ENCODE measurements at regions not wholly inside any gene's neighbourhood (a gene's known extent, or its start where the extent isn't known, plus 50 kb on each side); places are given as distances from the start of the nearest gene placed in this dataset.
A peak's percentile ranks its signal among the peaks of the same experiment; 100 is the strongest.
"Not testable (repeated sequence)": the region's sequence is repeated elsewhere in the genome, so short reads cannot be mapped to it uniquely, and the experiment has no call there.

DNA sequence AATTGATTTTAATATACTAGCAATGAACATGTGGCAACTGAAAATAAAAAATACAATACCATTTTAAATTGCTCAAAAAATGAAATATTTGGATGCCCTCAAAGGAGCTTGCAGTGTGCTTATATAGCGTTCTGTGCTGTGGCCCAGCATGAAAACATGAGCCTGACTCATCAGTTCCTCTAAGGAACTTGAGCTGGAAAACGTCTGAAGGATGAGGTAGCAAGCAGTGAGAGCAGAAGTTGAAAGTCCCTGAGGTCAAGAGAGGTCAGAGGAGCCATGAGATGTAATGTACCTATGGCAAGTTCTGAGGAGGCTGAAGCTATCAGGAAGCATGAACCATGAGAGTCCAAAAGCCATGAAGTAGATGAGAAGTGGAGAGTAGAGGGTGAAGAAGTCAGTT, 59.7 kb downstream of the HMGB3 start:
- H3K9me3 Mint-ChIP-seq = peaks cover 0 to 1% of the 10 kb centered on the region in 2 donors
- ATAC-seq (replicated peaks) = no peak

DNA sequence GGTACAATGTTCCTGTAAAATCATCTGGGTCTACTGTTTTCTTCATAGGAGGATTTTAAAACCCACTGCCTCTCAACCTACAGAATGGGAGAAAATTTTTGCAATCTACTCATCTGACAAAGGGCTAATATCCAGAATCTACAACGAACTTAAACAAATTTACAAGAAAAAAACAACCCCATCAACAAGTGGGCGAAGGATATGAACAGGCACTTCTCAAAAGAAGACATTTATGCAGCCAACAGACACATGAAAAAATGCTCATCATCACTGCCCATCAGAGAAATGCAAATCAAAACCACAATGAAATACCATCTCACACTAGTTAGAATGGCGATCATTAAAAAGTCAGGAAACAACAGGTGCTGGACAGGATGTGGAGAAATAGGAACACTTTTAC, 83.2 kb downstream of the HMGB3 start:
- H3K36me3 Mint-ChIP-seq; H3K4me3 Mint-ChIP-seq; H3K9me3 Mint-ChIP-seq; H3K27ac Mint-ChIP-seq; H3K4me1 Mint-ChIP-seq; DNase-seq; ATAC-seq (replicated peaks); H3K27me3 Mint-ChIP-seq: not testable (repeated sequence)

More for the DNA sequence above, 59.7 kb downstream of the HMGB3 start:
- no peak overlapping the region for H3K27ac Mint-ChIP-seq
- H3K27me3 Mint-ChIP-seq = no peaks in the 10 kb centered on the region
- H3K4me3 Mint-ChIP-seq = no peak overlapping the region
- no peaks in the 10 kb centered on the region for H3K36me3 Mint-ChIP-seq
- peaks cover 2 to 6% of the 10 kb centered on the region in 2 donors for H3K4me1 Mint-ChIP-seq
- DNase-seq = no peak

DNA sequence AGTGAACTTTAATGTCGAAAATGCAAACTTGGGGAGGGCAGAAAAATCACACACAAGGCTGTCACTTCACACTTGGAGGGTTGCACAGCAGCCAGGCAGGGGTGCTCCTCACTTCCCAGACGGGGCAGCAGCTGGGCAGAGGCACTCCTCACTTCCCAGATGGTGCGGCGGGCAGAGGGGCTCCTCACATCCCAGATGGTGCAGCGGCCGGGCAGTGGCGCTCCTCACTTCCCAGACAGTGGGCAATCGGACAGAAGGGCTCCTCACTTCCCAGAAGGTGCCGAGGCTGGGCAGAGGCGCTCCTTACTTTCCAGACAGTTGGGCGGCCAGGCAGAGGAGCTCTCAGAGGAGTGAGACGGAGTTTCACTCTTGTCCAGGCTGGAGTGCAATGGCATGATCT, 90.6 kb downstream of the HMGB3 start:
- no peak overlapping the region for H3K4me3 Mint-ChIP-seq
- H3K27ac Mint-ChIP-seq = no peak overlapping the region

DNA sequence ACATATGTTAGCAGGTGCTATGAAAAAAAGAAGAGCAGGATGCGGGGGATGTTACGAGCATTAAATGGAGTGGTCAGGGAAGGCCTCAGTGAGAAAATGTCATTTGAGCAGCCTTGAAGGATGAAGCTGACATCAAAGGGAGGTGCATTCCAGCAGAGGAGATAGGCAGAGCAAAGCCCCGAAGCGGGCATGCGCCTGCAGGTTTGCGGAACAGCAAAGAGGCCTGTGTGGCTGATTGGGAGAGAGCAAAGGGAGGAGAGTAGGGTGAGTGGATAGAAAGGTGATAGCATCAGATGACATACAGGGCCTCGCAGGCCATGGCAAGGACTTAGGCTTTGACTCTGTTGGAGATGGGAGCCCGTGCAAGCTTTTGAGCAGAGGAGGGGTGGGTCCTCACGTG, 95.4 kb upstream of the GPR50 start:
- DNase-seq (no peak), ATAC-seq (replicated peaks) (no peak)
- Mint-ChIP-seq H3K9me3 (no peaks in the 10 kb centered on the region), H3K4me3 (no peak overlapping the region), H3K27me3 (peaks cover 21 to 34% of the 10 kb centered on the region in 2 donors), H3K4me1 (peaks cover 2 to 9% of the 10 kb centered on the region in 2 donors), H3K27ac (no peak overlapping the region), H3K36me3 (no peaks in the 10 kb centered on the region)

More for the DNA sequence above, 90.6 kb downstream of the HMGB3 start:
- DNase-seq (no peak), ATAC-seq (replicated peaks) (no peak)
- no peaks in the 10 kb centered on the region for H3K9me3 Mint-ChIP-seq
- H3K36me3 Mint-ChIP-seq = no peaks in the 10 kb centered on the region
- H3K27me3 Mint-ChIP-seq = no peaks in the 10 kb centered on the region
- H3K4me1 Mint-ChIP-seq = no peaks in the 10 kb centered on the region

DNA sequence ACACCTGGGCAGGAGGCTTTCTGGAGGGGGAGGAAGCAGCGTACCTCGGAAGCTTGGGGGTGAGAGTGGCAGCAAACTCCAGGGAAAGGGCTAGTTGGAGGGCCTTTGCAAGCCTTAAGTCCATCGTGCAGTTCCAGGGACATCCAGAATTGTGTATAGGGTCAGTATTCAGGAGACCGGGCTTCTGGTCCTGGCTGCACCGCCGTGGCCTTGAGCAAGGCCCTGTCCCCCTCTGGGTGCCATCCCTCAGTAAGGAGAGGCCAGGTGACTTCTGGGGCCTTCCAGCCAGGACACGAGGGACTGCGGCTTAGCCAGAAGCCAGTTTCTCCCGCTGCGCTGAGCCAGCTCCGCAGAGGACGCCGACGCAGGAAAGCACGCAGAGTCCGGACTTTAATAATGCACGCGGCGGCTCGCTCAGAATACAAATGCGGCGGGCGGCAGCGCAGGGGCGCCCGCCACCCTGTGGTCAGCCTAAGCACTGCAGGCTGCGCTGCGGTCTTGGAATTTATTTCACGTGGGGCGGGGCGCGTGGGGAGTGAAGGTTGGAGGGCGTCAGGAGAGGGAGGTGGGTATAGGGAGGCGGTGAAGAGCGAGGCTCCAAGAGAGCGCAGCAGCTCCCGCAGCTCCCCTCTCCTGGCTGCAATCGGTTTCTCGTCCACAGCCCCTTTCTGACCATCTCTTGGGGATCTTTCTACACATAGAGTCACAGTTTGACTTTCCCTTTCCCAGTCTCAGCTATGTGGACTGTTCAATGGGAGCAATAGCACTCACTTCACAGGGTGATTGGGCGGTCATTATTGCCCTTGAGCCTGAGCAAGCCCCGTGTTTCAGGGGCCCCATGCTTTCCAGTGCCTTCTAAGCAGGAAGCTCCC, 94.1 kb upstream of the GPR50 start:
- no peaks in the 10 kb centered on the region for H3K9me3 Mint-ChIP-seq
- no peak overlapping the region for H3K27ac Mint-ChIP-seq
- ATAC-seq (replicated peaks) (peak; percentile 80 to 88), DNase-seq (peak; percentile 40)
- peaks cover 21 to 34% of the 10 kb centered on the region in 2 donors for H3K27me3 Mint-ChIP-seq
- no peaks in the 10 kb centered on the region for H3K36me3 Mint-ChIP-seq
- peak overlapping the region in 1 of 2 donors; percentile 58 for H3K4me3 Mint-ChIP-seq
- H3K4me1 Mint-ChIP-seq = peaks cover 2 to 9% of the 10 kb centered on the region in 2 donors

DNA sequence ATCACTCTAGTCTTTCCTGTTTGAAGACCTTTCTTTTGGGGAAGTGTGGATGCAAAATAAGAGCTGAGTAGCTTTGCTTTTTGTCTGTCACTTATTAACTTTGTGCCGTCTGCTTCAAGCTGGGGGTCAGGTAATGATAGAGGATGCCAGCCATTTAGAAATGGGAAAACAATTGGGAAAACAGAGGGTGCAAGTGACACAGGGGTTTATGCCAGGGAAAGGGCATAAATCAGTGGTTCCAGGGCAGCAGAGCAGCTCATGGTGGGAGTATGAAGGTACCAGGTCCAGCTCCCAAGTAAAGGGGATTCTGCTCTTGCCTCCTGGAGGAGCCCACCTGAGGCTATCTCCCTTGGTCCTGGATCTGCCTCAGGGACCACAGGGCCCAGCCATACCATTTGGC, 91.9 kb upstream of the GPR50 start:
- Mint-ChIP-seq H3K27me3 (peaks cover 21 to 34% of the 10 kb centered on the region in 2 donors), H3K36me3 (no peaks in the 10 kb centered on the region), H3K9me3 (no peaks in the 10 kb centered on the region), H3K4me1 (peaks cover 2 to 9% of the 10 kb centered on the region in 2 donors), H3K4me3 (no peak overlapping the region), H3K27ac (no peak overlapping the region)
- no peak for DNase-seq
- no peak for ATAC-seq (replicated peaks)

DNA sequence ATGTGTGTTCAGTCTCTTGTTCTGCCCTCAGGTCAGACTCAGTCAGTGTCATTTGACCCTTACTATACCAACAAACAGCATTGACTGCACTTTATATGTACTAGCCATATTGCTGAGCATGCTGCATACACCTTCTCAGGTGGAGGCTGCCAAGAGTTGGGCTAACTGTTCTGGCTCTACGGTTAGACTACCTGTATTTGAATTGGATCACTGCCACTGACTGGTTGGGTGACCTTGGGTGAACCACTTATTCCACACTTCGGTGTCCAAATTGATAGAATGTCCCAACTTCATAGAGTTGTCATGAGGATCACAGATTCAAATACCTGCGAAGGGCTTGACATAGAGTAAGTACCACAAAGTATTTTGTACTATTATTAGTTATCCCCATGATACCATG, 91.2 kb upstream of the GPR50 start:
- ATAC-seq (replicated peaks) (no peak), DNase-seq (no peak)
- H3K9me3 Mint-ChIP-seq = no peaks in the 10 kb centered on the region
- H3K4me1 Mint-ChIP-seq = peaks cover 2 to 9% of the 10 kb centered on the region in 2 donors
- no peak overlapping the region for H3K27ac Mint-ChIP-seq
- peaks cover 22 to 34% of the 10 kb centered on the region in 2 donors for H3K27me3 Mint-ChIP-seq
- no peaks in the 10 kb centered on the region for H3K36me3 Mint-ChIP-seq
- no peak overlapping the region for H3K4me3 Mint-ChIP-seq

DNA sequence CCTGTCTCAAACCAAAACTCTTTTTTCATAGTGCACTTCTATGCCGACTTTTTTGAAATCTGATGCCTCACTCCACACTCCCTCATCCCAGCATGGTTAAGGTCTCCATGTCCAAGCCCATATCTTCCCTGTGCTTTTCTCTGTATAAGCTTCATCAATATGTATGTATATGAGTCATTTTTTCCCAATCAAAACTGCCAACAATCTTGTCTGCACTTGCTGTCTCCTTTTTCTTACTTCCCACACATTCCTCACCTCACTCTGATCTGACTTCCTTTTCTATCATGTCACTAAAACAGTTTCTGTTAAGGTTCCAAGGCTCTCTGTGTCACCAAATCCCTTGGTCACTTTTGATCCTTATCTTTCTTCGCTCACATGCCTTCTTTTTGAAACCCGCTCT, 88.2 kb upstream of the GPR50 start:
- H3K9me3 Mint-ChIP-seq = no peaks in the 10 kb centered on the region
- H3K27me3 Mint-ChIP-seq = peaks cover 10 to 13% of the 10 kb centered on the region in 2 donors
- DNase-seq (no peak), ATAC-seq (replicated peaks) (no peak)
- no peak overlapping the region for H3K27ac Mint-ChIP-seq
- H3K4me1 Mint-ChIP-seq = no peaks in the 10 kb centered on the region
- H3K4me3 Mint-ChIP-seq = no peak overlapping the region
- H3K36me3 Mint-ChIP-seq = no peaks in the 10 kb centered on the region

DNA sequence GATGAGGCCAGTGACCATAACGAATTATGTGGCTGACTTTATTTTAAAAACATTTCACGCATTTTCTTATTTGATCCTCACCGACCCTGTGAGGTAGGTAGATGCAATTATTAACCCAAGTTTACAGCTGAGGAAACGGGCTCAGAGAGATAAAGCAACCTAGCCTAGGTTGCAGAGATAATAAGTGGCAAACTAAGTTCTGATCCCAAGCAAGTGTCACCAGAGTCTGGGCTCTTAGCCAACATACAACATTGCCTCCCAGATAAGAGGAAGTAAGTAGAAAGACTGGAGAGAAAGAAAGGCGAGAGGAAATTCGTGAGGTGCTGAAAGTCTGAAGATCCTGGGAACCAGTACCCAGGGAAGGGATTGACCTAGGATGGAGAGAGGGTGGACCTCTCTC, 77.4 kb upstream of the GPR50 start:
- Mint-ChIP-seq H3K27me3 (peaks cover 5 to 16% of the 10 kb centered on the region in 2 donors), H3K4me3 (no peak overlapping the region), H3K4me1 (no peaks in the 10 kb centered on the region), H3K27ac (no peak overlapping the region), H3K36me3 (no peaks in the 10 kb centered on the region), H3K9me3 (no peaks in the 10 kb centered on the region)
- no peak for DNase-seq
- ATAC-seq (replicated peaks) = no peak

DNA sequence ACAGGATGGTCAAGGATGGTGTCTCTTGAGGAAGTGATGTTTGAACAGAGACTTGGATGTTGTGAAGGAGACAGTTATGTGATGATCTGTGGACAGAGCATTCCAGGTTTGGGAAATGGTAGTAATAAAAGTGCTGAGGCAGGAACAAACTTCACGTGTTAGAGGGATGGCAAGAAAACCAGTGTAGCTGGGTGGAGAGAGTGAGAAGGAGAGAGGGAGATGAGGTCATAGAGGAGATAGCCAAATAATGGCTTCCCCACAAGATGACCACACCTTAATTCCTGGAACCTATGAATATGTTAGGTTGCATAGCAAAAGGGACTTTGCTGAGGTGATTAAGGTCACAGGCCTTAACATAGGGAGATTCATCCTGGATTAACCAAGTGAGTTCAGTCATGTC, 75.6 kb upstream of the GPR50 start:
- H3K27me3 Mint-ChIP-seq = peaks cover 5 to 16% of the 10 kb centered on the region in 2 donors
- no peaks in the 10 kb centered on the region for H3K4me1 Mint-ChIP-seq
- no peaks in the 10 kb centered on the region for H3K9me3 Mint-ChIP-seq
- H3K36me3 Mint-ChIP-seq = no peaks in the 10 kb centered on the region
- no peak for ATAC-seq (replicated peaks)
- H3K27ac Mint-ChIP-seq = no peak overlapping the region
- DNase-seq = no peak
- no peak overlapping the region for H3K4me3 Mint-ChIP-seq

DNA sequence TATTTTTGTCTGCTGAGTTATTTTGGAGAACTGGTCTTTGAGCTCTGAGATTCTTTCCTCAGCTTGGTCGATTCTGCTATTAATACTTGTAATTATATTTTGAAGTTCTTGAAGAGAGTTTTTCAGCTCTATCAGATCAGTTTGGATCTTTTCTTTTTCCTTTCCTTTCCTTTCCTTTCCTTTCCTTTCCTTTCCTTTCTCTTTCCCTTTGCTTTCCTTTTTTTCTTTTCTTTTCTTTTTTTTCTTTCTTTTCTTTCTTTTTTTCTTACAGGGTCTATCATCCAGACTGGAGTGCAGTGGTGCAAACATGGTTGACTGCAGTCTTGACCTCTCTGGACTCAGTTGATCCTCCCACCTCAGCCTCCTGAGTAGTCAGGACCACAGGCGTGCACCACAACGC, 63.2 kb upstream of the GPR50 start:
- not testable (repeated sequence) for ATAC-seq (replicated peaks); H3K36me3 Mint-ChIP-seq; H3K4me1 Mint-ChIP-seq; H3K9me3 Mint-ChIP-seq; DNase-seq; H3K27ac Mint-ChIP-seq; H3K4me3 Mint-ChIP-seq
- peaks cover 17 to 31% of the 10 kb centered on the region in 2 donors for H3K27me3 Mint-ChIP-seq

Data from stimulated activated naive B cell treated with anti-CD40 and anti-IgM and Interleukin-4, amounts not matched to agents 10 μg/mL and 1 μg/mL and 100 μg/mL, for 72 hours (primary cell).